22Rv1 (cell line): ENCODE measurements at regions not wholly inside any gene's neighbourhood (a gene's known extent, or its start where the extent isn't known, plus 50 kb on each side); places are given as distances from the start of the nearest gene placed in this dataset.
"Not testable (repeated sequence)": the region's sequence is repeated elsewhere in the genome, so short reads cannot be mapped to it uniquely, and the experiment has no call there.

ENCODE experiments used
- H3K27ac ChIP-seq: fragments of 450-650 bp; 2 replicates; pipeline ENCODE4 v1.5.1; 2017
- ZFX ChIP-seq: fragments of 450-650 bp; IDR thresholded peaks from 2 replicates; pipeline ENCODE4 v1.6.1; 2017; ENCODE audit warnings: antibody characterized with exemption, borderline replicate concordance
- TF ChIP-seq, protein P1 (sequence below): fragments of 450-650 bp; IDR thresholded peaks from 2 replicates; pipeline ENCODE4 v1.5.1; 2017; ENCODE audit warnings: mild to moderate bottlenecking

DNA sequence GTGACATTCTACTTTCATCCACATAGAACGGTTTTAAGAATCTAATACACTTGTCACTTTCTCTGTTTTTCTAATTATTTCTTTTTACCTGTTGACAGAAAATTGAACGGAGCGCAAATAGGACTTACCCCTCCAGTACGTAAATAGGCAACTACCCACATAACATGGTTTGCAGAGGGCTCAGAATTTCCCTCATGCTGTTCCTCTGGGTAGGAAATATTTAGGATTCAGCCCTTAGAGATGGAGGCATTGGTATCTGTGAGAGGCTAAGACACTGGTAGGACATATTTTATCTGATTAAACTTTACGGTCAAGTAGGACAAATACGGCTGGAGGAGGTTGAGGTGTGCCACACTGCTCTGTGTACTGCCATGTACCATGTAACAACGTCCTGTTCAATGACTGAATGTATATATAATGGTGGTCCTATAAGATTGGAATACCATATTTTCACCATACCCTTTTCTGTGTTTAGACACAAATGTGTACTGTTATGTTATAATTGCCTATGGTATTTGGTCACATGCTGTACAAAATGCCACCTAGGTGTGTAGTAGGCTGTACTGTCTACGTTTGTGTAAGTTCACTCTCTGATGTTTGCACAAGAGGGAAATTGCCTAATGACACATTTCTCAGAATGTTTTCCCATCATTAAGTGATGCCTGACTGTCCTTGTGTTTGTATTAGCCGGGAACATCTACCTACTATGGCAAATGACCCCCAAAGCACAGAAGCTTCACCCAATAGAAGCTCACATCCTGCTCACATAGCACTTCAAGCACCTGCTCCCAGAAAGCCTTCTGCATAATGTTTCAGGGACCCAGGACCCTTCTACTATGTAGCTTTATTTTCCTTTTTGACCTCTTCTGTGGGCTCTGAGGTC, 429.4 kb upstream of the AKR1E2 start:
- TF ChIP-seq, protein P1, sequence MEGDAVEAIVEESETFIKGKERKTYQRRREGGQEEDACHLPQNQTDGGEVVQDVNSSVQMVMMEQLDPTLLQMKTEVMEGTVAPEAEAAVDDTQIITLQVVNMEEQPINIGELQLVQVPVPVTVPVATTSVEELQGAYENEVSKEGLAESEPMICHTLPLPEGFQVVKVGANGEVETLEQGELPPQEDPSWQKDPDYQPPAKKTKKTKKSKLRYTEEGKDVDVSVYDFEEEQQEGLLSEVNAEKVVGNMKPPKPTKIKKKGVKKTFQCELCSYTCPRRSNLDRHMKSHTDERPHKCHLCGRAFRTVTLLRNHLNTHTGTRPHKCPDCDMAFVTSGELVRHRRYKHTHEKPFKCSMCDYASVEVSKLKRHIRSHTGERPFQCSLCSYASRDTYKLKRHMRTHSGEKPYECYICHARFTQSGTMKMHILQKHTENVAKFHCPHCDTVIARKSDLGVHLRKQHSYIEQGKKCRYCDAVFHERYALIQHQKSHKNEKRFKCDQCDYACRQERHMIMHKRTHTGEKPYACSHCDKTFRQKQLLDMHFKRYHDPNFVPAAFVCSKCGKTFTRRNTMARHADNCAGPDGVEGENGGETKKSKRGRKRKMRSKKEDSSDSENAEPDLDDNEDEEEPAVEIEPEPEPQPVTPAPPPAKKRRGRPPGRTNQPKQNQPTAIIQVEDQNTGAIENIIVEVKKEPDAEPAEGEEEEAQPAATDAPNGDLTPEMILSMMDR = no peak
- no peak for TF ChIP-seq ZFX
- H3K27ac ChIP-seq = no peak overlapping the region

- no peak overlapping the region for H3K27ac ChIP-seq
- TF ChIP-seq, protein P1 = no peak
- TF ChIP-seq ZFX = no peak
Measured at GRCh38 chr10:4395731-4396130, 430.3 kb upstream of the AKR1E2 start.

- not testable (repeated sequence) for H3K27ac ChIP-seq
Measured at GRCh38 chr10:4394455-4394854, 431.6 kb upstream of the AKR1E2 start.

DNA sequence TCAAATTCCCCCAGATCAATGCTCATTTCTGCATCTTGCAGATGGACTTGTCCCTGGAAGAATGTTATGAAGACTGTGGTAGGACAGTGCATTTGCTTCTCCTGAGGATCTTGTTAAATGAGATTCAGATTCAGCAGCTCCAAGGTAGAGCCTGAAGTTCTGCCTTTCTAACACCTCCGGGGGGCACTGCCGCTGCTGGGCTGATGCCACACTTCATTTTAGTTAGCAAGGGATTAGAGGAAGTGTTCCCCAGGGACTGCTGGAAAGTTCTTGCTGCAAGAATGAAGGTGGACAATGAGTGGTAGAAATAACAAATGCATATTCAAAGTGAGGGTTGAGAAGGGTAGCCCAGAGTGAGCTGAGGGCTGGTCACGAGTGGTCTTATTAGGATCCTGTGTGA, 434.3 kb upstream of the AKR1E2 start:
- no peak overlapping the region for H3K27ac ChIP-seq
- TF ChIP-seq, protein P1 = no peak
- TF ChIP-seq ZFX = no peak

GRCh38 chr10:4390219-4390618, 435.8 kb upstream of the AKR1E2 start:
- H3K27ac ChIP-seq = no peak overlapping the region
- no peak for TF ChIP-seq ZFX
- TF ChIP-seq, protein P1 = no peak

- no peak for TF ChIP-seq ZFX
- TF ChIP-seq, protein P1 = no peak
Measured at GRCh38 chr10:4385231-4385870, 440.7 kb upstream of the AKR1E2 start.

GRCh38 chr10:4384245-4384644, 441.8 kb upstream of the AKR1E2 start:
- H3K27ac ChIP-seq = no peak overlapping the region

More at GRCh38 chr10:4385231-4385870, 440.7 kb upstream of the AKR1E2 start:
- no peak overlapping the region for H3K27ac ChIP-seq

More at GRCh38 chr10:4384245-4384644, 441.8 kb upstream of the AKR1E2 start:
- TF ChIP-seq, protein P1 = no peak
- no peak for TF ChIP-seq ZFX
